ENCODE measurements at regions not wholly inside any gene's neighbourhood (a gene's known extent, or its start where the extent isn't known, plus 50 kb on each side); places are given as distances from the start of the nearest gene placed in this dataset.

DNA sequence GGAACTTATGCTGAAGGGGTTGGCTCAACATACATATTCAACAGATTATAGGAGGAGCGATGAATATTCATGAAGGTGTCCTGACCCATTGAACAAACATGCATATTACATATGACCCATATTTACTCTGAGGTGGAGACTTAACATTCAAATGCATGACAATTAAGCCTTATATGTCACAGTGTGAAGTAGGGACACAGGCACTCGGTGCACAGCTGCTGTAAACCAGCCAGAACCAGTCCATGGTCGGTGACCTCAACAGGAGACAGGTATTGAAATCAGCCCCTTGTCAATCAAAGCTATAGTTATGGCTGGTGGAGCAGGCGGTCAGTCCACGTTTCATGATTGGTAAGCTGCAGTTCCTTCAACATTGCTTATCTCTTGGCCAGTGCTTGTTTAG is 347.3 kb downstream of the THBS2 start:
- TF ChIP-seq HDGF (IDR thresholded peaks at IDR 0.05; ENCODE audit: borderline replicate concordance) = no peak
- TF ChIP-seq BHLHE40 (IDR thresholded peaks at IDR 0.05; ENCODE audit: borderline replicate concordance) = no peak
- TF ChIP-seq SUZ12 (IDR thresholded peaks at IDR 0.05) = no peak
- no peak for TF ChIP-seq TARDBP (IDR thresholded peaks at IDR 0.05)
- TF ChIP-seq NFRKB (IDR thresholded peaks at IDR 0.05) = no peak
- no peak for TF ChIP-seq FOXM1 (IDR thresholded peaks at IDR 0.05; ENCODE audit: borderline replicate concordance)
- no peak for TF ChIP-seq CTBP1 (IDR thresholded peaks at IDR 0.05; ENCODE audit: borderline replicate concordance)
- TF ChIP-seq SP1 (IDR thresholded peaks at IDR 0.05) = no peak
